ENCODE measurements at regions not wholly inside any gene's neighbourhood (a gene's known extent, or its start where the extent isn't known, plus 50 kb on each side); places are given as distances from the start of the nearest gene placed in this dataset.

DNA sequence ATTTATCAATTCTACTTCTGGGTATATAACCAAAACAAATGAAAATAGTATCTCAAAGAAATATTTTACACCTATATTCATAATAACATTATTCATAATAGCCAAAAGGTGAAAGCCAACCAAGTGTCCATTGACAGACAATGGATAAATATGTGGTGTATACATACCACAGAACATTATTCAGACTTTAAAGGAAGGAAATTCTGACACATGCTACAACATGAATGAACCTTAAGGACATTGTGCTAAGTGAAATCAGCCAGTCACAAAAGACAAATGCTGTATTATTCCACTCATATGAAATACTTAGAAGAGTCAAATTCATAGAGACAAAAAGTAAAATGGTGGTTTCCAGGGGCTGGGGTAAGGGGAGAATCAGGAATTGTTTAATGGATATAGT, 370.5 kb upstream of the CHAC2 start:
- TF ChIP-seq EZH2 (IDR thresholded peaks at IDR 0.05; ENCODE audit: insufficient read depth, poor library complexity, severe bottlenecking) (no peak), EZH2phosphoT487 (IDR thresholded peaks at IDR 0.05; ENCODE audit: insufficient read depth, low read depth) (no peak)

Measured in GM23248 (cell line).